UCSD-AML1 (cell line): ENCODE measurements at regions not wholly inside any gene's neighbourhood (a gene's known extent, or its start where the extent isn't known, plus 50 kb on each side); places are given as distances from the start of the nearest gene placed in this dataset.
"Not testable (repeated sequence)": the region's sequence is repeated elsewhere in the genome, so short reads cannot be mapped to it uniquely, and the experiment has no call there.

Experiments
- DNase-seq: peaks from one replicate; lab custom pipeline; 2025; ENCODE audit not compliant: unreplicated experiment; lab: John Stamatoyannopoulos, UW

DNA sequence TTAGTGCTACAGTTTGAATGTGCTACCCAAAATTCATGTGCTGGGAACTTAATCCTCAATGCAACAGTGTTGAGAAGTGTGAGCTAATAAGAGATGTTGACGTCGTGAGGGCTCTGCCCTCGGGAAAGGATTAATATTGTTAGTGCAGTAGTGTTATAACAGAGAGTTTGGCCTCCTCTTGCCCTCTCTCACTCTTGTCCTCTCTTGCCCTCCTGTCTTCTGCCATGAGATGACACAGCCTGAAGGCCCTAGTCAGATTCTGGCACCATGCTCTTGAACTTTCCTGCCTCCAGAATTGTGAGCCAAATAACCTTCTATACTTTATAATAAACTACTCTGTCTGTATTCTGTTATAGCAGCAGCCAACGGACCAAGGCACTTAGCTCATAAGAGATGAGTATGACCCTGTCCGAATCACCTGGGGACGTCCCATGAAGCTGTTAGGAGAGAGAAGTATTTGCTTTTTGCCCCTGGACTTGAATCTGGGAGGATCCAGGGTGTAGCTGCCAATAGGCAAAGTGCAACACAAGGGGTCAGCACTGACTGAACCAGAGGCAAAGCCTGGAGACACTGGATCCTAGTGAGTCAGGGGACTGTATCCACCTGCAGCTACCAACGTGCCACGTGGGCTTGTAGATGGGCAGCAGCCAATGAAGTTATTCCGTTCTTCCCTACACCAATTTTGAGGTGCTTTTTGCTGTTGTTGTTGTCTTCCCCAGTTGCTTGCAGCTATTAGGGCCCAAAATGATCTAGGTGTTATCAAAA lies 233.7 kb downstream of the THBS2 start:
- DNase-seq: no peak

DNA sequence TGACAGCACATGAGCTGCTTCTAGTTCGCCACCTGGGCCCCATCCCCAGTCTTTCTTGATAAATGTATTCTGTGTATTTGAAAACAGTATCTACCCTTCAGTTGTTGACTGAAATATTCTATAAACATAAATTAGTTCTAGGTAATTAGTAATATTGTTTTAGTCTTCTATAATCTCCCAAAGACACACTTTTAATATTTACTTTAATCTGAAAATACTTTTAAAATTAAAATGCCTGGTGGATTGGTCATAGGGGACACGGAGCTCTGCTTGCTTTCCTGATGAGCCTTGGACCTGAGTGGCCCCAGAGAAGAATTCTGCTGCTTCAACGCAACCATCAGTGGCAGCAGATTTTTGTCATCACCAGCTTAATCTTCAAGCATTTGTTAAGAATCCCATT lies 234.5 kb downstream of the THBS2 start:
- DNase-seq: no peak

DNA sequence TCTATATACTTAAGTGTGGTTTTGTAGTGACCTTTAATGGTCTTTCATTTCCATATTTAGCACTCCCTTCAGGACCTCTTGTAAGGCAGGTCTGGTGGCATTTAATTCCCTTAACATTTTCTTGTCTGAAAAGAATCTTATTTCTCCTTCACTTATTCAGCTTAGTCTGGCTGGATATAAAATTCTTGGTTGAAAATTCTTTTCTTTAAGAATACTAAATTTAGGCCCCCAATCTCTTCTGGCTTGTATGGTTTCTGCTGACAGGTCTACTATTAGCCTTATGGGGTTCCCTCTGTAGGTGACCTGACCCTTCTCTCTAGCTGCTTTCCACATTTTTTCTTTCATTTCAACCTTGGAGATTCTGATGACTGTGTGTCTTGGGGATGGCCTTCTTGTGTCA lies 236.9 kb downstream of the THBS2 start:
- DNase-seq: no peak

DNA sequence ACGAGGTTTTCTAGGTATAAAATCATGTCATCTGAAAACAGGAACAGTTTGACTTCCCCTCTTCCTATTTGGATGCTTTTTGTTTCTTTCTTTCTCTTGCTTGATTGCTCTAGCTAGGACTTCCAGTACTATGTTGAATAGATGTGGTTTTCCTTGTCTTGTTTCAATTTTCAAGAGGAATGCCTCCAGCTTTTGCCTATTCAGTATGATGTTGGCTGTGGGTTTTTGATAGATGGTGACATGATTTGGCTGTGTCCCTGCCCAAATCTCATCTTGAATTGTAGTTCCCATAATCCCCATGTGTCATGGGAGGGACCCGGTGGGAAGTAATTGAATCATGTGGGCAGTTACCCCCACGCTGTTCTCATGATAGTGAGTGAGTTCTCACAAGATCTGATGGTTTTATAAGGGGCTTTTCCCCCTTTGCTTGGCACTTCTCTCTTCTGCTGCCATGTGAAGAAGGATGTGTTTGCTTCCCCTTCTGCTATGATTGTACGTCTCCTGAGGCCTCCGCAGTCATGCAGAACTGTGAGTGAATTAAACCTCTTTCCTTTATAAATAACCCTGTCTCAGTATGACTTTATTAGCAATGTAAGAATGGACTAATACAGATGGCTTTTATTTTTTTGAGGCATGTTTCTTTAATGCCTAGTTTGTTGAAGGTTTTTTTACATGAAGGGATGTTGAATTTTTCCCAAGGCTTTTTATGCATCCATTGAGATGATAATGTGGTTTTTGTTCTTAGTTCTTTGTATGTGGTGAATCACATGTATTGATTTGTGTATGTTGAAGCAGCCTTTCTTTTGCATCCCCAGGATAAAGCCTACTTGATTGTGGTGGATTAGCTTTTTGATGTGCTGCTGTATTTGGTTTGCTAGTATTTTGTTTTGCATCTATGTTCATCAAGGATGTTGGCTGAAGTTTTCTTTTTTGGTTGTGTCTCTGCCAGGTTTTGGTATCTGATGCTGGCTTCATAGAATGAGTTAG lies 239.1 kb downstream of the THBS2 start:
- no peak for DNase-seq

DNA sequence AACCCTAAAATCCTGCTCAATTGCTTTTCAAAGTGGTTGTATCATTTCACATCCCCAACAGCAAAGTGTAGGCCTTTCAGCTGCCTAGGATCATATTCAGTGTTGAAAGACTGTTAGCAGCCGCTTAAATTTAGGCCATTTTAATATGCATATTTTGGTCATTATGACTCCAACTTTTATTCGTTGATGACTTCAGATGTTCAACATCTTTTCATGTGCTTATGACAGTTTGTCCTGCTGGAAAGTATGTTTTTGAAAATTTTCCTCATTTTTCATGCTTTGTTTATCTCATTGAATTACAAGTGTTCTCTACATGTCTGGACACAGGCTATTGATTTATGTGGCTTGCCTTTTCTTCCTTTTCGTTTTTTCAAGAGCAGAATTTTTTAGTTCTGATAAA lies 244.0 kb downstream of the THBS2 start:
- no peak for DNase-seq

DNA sequence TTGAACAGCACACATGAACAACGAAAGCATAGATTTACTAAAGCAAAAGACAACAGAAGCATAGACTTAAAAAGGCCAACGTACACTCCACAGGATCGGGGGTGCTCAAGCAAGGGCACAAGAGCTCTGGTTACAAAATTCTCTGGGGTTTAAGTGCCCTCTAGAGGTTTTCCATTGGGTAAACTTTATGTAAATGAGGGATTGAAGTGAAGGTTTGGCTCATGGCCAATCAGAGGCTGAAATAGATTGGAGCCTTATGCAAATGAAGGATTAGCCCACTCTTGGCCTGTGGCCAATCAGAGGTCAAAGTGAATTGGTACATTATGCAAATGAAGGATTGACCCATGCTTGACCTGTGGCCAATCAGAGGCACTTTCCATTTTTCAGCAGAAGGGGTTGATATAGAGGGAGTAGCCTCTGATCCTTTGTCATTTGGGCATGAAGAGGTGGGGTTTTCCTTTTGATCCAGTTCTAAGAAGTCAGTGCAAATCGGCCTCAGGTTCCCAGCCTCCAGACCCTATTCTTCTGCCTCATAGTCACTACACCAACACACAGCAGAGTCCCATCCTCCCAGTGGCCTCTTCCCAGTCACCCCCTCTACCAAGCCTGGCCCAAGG lies 244.9 kb downstream of the THBS2 start:
- no peak for DNase-seq

DNA sequence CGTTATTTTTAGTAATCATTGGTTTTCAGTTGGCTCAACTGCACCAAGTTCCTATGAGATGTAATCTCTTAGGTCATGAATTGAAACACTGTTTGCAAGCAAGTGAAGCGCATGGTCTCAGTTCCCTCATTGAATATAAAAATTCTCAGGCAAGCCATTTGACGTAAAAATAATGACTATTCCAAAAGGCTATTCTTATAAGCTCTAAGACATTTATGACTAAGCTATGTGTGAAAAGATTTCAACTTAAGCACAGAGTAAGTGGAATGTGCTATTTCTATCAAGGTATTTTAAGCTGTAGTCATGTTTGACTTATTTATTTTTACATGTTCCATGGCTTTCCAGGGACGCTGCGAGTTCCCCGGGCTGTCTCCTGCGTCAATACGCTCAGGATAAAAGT lies 248.5 kb downstream of the THBS2 start:
- no peak for DNase-seq

DNA sequence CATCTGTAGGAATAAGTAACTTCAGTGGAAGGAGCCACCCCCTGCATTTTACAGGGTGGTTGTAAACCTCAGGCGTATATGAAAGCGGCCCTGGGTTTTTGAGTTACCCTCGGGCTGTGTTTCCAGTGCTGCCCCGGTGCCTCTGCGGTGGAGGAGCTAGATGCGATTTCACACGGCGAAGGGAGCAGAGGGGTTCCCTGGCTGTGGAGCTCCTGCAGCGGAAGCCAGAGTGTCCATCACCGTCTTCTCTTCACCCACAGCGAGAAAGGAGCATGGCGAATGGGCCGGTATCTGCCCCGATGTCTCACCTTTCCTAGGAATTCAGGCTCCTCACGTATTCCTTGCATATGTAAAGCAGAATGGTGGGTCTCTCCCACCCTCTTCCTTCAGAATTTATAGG lies 253.6 kb downstream of the THBS2 start:
- DNase-seq: no peak

DNA sequence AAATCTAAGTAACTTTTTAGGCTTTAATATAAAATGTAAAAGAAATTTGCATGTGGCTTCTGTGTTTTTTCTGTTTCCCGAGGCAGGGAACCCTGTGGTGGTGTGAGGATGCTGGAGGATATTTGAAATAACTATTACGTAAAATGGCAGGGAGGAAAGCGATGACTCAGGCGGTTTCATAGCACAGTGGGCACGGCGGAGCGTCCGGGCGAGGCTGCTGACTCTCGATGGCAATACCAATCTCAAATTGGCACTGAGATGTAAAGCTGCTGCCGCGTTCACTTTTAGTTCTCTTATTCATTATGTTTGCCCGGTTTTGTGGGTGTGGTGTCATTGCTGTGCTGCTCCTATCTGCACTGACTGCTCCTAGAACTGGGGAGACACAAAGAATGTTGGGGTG lies 254.3 kb downstream of the THBS2 start:
- DNase-seq: no peak

DNA sequence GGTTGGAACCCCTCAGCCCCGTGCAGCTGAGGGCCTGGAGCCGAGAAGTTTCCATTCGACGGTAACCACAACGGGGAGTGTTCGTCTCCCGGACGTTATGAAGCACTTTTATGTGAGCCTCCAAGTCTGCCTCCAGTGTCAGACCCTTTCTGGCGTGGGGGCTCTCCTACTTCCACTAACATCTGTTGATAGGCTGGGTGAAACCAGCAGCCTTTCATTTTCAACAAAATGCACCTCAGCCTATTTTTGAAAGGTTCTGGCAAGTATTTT lies 257.4 kb downstream of the THBS2 start:
- DNase-seq: no peak

DNA sequence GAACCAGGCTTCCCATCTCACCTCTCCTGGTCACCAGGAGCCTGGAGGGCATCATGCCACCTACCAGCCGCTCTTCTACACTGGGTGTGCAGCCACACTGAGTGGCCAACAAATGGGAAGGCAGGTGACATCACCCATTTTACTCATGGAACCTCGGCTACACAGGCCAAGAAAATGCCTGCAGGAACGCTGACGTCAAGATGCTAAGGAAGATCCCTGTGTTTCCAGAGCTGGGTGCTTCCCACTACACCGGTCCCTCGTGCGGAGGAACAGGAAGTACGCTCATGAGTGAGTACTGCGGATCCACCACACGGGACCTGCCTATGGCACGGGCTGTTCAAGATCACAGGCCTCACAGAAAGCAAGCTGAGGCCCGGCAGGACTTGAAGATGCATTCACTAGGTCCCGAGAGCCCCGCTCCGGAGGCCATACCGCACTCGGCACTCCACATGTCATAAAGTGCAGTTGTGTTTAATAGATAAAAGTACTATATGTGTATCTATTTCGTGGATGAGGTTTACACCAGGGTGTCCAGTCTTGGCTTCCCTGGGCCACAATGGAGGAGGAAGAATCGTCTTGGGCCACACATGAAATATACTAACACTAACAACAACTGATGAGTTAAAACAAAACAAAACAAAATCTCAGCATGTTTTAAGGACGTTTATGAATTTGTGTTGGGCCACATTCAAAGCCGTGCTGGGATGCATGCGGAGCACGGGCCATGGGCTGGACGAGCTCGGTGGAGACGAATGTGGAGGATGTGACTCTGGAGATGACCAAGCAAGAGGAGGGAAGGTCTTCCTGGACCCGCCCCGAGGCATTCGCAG lies 257.9 kb downstream of the THBS2 start:
- no peak for DNase-seq

DNA sequence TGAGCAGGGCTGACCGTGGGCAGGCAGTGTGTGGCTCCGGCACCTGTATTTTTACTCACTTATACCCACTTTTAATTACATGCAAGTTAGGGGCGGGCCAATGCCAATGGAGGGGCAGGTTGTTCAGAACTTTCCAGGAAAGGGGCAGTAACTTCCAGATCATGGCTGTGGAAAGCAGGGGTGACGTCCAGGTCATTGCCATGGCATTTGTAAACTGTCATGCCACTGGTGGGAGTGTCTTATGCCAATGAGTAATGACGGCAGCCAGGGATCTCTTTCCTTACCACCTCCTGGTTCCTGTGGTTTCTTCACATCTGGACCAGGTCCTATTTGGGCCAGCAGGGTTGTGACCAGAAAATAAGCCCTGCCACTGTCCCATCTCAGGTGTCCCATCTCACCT lies 258.7 kb downstream of the THBS2 start:
- no peak for DNase-seq

DNA sequence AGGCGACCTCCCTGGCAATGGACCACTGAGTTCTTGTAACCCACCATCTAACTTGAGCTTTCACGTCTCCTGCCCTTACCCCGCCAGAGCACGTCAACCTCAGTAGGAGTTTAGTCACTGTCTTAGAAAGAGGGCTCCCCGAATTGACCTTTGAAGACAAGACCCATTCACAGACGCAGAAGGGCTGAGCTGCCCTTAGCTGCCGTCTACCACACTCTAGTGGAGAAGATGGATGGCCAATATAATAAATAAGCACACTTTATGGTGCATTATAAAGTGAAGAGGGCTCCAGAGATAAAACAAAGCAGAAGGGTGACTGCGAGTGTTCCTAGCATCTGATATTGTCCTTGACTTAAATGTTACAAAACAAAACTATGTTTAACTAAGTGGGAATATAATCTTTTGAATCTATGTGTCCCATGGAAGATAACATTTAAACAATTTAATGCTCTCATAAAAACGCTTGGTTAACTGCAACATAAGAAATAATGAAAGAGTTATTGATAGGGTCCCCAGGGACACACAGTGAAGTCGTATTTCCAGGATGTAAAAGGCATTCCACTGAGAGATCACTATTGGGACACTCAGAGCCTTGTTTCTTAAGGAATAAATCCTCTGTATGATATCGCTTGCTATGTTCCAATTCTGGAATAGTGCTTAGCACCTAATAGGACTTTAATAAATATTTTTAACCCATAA lies 261.1 kb downstream of the THBS2 start:
- DNase-seq: no peak

DNA sequence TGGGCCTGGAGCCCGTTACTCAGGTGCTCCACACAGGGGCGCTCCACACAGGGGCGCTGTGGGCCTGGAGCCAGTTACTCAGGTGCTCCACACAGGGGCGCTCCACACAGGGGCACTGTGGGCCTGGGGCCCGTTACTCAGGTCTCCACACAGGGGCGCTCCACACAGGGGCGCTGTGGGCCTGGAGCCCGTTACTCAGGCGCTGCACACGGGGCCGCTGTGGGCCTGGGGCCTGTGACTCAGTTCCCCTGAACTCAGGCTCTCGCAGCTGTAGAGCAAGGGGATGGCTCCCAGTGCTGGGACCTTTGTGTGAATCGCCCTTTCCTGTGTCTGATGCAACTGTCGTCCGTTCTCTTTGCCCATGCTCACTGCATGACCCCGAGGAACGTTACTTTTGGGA lies 262.0 kb downstream of the THBS2 start:
- DNase-seq: not testable (repeated sequence)

DNA sequence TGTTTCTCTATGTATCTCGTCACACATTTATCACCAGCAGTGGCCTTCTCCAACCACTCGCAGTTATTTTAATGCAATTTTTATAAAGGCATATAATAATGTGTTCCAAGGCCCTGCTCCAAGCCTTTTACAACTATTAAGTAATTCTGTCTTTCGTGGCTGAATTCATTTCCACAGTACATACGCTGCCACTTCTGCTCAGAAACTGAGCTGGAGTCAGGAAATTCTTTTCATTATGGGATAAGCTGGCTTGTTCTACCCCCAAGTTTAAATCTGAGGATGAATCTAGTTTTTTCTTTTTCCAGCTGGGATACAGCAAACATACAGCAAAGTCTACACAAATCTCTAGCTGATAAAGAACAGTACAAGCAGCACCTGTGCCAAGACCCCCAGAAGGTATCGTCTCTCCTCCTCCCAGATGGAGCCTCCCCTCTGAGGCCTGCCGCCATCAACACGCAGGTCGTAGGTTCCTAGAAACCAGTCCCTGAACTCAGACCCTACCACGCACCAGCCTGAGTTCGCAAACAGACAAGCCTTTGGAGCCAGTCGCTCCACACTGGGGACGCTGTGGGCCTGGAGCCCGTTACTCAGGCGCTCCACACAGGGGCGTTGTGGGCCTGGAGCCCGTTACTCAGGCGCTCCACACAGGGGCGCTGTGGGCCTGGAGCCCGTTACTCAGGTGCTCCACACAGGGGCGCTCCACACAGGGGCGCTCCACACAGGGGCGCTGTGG lies 263.5 kb downstream of the THBS2 start:
- DNase-seq: no peak

DNA sequence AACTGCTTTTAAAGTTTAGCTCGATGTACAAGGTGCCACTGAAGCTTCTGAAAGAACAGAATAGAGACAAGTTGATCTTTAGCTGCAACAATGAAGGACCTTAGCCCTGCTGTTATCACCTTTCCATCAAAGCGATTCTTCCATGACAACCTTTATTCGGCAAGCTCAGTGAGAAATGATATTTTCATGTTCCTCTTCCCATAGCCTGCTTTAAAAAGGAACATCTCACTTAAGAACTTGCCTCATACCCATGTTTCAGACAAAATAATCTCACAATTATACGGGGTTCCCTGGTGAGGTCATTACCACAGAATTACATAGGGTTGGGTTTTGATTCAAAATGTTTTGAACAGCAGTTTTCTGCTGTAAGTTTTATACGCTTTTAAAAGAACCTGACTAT lies 264.2 kb downstream of the THBS2 start:
- DNase-seq: no peak

DNA sequence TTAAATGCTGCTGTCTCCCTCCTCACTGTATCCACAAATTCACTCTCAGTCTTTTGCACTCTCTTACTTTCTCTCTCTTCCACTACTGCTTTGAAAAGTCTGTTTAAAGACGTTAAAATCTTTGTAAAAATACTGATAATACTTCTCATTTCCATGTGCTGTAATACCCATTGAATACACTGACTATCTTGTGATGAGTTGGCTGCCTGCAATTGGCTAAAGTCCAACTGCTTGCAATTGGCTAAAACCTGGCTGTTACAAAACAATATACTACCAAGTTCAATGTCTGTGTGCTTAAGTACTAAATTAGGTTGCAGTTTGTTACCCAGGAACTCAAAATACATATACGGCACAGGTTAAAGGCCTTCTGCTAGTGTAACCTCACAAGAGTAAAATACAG lies 264.8 kb downstream of the THBS2 start:
- no peak for DNase-seq

DNA sequence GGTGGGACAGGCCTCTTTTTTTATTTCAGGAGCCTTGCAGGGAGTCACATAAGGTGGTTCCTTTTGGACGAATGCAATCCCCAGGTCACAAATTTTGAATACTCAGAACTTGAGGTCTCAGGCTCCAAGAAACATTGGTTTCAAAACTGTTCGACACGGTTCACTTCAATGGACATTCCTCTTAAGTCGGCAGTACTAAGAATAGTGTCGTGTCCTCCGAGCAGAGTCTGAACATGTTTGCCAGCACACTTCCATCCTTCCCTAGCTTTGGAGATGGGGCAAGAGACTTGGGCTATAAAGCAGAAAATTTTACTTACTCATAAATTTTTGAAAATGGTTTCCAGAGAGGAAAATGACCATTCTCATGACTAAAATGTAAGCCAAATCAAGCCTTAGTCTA lies 265.4 kb downstream of the THBS2 start:
- no peak for DNase-seq

DNA sequence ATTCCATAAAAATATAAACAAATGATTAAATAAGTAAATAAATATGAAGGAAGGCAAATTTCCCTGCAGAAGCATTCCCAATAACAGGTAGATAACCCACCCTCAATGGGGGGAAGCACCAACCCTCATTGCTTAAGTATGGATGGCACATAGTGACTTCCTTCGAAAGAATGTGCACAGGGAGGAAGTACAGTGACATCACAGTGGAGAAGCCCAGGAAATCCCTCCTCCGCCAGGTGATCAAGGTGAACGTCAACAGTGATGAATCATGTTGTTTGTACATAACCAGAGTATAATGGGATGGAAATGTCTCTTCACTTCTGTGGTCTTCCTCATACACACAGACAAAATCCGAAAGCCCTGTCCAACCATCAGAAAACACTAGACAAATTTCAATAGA lies 267.9 kb downstream of the THBS2 start:
- no peak for DNase-seq

DNA sequence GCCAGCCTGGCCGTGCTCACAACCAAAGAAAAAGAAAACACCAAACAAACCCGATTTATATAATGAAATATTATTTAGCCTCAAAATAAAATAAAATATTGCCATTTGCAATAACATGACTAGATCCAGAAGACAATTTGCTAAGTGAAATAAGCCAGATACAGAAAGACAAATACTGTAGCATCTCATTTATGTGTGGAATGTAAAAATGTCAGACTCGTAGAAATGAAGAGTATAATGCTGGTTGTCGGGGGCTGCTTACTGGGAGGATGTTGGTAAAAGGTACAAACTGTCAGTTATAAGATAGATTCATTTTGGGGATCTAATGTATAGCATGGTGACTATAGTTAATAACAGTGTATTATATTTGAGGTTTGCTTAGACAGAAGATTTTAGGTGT lies 269.7 kb downstream of the THBS2 start:
- DNase-seq: no peak
